ENCODE measurements at regions not wholly inside any gene's neighbourhood (a gene's known extent, or its start where the extent isn't known, plus 50 kb on each side); places are given as distances from the start of the nearest gene placed in this dataset.
A peak's percentile ranks its signal among the peaks of the same experiment; 100 is the strongest.

DNA sequence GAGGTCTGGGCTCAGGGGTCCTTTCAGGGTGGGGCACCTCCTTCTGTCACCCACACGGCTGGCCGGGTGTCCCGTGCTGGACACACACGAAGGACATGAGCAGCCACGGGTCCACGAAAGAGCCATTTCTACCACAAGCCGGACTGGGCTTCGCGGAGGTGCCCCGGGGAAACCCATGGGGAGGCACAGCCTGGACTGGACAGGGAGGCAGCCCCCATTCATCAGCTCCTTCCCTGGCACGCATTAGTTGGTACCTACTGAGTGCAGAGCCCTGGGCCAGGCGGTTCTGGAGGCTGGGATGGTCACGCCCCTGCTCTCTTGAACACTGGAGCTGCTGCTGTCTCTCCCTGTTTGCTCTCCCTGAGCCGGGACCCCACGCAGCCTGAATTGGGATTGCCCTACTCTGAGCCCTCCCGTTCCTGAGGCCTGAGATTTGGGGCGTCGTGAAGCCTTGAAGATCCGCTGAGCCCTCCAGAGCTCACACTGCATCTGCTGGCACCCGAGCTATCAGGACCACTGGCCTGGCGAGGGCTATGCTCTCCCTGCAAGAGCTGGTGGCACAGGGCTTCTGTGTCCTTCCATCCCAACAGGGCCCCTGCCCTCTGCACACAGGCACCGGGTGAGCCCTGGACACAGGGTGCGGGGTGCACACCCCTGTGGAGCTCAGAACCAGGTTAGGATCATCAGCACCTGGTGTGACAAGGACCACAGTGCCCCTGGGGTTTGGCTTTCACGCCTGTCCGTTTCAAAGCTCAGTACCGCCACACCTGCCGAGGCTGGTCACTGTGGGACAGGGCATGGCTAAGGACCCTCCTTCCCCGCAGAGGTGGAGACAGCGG is 84.6 kb downstream of the MYEOV start:
- no peak for DNase-seq
- TF ChIP-seq GATA1 (IDR thresholded peaks at IDR 0.05; ENCODE audit: low read depth, low read length) (no peak), POLR2A (IDR thresholded peaks at IDR 0.05; ENCODE audit: low read length) (no peak)

DNA sequence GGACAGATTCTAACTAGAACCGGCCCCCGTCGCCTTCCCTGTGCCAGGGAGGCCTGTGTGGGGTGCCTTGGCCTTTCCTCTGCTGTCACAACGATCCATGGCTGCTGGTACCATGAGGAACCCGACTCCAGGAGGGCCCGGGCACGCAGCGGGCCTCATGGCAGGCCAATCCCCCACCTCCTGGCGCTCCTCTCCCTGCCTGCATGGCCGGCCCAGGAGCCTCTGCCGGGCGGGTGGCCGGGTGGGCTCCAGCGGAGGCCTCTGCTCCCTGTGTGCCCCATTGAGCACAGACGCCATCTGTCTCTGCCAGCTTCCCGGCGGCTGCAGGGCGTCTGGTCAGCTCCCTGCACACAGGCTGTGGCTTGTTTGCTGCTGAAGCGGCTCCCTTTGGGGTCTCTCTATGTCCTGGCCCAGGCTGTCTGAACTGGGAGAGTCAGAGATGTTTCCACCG is 86.5 kb downstream of the MYEOV start:
- DNase-seq, result no peak
- TF ChIP-seq GATA1 (IDR thresholded peaks at IDR 0.05; ENCODE audit: low read depth, low read length) (no peak), POLR2A (IDR thresholded peaks at IDR 0.05; ENCODE audit: low read length) (no peak)

DNA sequence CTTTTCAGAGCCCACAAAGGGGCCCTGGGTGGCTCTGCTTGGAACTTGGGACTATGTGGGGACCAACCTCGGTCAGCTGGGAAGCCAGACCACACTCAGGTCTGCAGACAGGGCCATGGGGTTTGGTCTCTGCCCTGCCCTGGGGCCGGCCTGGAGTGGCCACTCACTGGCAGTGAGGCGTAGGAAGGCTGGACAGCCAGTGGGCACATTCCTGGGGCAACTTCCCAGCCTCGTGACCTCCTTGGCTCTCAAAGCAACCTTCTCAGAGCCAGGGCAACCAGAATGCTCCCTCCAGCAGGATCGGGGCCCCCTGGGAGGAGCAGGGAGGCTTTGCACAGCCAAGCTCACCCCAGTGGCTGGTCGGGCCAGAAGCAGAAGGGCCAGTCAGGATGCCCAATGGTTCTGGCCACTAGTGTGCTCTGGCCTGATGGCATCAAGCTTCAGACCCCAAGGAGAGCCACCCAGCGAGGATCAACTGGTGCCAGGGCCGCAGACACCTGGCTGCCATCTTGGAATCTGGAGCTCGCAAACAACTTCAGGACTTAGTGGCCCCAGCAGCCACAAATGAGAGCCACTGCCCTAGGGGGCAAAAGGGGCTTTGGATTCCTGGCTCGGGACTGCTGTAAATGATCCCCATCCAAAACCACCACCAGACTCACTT is 87.1 kb downstream of the MYEOV start:
- TF ChIP-seq GATA1 (IDR thresholded peaks at IDR 0.05; ENCODE audit: low read depth, low read length) (no peak), POLR2A (IDR thresholded peaks at IDR 0.05; ENCODE audit: low read length) (no peak)
- DNase-seq, result no peak

DNA sequence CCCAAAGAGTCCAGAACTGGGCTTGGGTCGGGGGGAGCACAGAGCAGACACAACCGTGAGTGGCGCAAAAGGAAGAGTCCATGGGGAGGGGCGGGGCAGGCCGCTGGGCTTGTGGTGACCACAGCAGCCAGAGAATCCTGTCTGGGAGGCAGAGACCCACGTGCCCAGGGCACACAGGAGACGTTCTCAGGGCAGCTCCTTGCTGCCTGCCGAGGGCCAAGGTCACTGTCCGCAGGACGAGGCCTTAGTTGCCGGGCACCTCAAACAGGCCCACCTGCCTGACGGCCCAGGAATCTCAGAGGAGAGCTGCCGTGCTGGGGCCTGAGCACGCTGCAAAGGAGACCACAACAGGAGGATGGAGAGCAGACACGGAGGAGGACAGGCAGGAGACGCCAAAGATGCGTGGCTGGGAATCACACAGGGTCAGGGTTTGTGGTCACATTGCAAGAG is 87.8 kb downstream of the MYEOV start:
- no peak for DNase-seq
- TF ChIP-seq POLR2A (IDR thresholded peaks at IDR 0.05; ENCODE audit: low read length), result no peak

DNA sequence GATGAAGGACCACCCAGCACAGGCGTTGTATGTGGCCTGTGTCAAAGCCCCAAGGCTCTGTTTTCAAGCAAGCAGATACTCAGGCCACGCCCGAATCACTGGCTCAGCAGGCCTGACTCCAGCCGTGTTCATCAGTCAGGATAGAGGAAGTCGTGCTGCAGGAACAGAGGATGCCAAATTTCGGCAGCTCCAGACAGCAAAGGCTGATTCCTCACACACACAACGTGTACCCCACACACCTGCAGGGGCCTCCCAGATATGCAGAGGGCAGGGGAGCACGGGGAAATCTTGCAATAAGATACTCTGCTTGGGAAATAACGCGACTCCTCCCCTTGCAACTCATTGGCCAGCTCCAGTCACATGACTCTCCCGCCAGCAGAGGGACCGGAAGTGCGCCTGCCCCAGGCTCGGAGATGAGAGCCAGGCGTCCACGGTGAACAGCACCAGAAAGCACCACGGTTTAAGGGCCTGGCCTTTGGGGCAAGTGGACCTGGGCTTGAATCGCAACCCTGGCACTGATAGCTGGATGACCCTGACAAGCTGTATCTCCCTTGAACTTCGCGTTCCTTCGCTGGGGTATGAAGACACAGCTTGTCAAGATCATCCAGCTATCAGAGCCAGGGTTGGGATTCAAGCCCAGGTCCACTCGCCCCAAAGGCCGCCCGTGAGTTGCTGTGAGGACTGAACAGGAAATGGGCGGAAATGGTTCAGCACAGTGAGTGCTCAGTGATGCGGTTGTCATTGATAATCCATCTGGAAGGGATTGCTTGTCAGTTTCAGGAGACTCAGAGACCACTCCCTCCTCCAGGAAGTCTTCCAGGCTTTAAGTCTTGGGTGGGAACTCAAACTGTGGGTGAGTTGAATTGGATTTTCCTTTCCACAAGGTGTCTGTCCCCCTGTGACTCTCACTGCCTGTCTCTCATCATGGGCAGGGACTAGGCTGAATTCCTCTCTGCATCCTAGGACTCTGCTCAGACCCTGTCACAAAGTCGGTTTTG is 88.5 kb downstream of the MYEOV start:
- DNase-seq, result peak; percentile 29
- no peak for TF ChIP-seq GATA1 (IDR thresholded peaks at IDR 0.05; ENCODE audit: low read depth, low read length)
- no peak for TF ChIP-seq POLR2A (IDR thresholded peaks at IDR 0.05; ENCODE audit: low read length)

DNA sequence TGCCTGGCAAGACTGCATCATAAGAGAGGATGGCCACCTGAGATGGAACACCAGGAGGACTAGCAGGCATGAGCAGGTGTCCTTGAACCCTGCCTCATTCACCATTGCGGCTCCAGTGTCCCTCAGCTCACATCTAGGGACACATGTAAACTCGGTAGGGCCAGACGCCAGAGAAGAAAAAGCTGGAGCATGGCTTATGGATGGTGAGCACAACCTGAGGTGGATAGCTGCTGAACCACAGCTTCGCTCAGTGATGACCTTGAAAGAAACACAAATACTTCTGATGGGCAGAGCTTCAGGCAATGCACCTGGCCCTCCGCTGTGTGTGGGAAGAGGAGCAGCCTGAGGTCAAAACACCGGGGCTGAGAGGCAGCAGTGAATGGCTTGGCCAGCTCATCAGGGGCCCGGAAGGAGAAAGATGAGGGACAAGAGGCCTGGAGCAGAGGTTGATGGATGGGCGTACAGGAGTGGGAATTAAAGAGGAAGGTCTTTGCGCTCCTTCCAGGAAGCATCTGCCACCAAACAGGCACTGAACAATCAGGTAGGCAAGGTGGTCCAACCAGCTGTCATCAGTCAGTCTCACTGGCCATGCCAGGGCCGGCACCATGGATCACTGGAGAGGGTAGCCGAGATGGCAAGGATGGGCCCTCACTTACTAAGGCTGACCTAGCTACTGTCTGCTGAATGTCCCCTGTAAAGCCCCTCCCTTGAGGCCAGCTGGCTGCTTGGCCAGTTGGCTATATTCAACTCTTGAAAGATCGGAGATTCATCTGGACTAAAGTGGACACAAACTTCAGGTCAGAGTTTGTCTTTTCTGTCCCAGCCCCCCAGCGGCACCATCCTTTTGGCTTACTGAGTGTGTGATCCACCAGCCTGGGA is 89.7 kb downstream of the MYEOV start:
- no peak for DNase-seq
- no peak for TF ChIP-seq POLR2A (IDR thresholded peaks at IDR 0.05; ENCODE audit: low read length)
- no peak for TF ChIP-seq GATA1 (IDR thresholded peaks at IDR 0.05; ENCODE audit: low read depth, low read length)

DNA sequence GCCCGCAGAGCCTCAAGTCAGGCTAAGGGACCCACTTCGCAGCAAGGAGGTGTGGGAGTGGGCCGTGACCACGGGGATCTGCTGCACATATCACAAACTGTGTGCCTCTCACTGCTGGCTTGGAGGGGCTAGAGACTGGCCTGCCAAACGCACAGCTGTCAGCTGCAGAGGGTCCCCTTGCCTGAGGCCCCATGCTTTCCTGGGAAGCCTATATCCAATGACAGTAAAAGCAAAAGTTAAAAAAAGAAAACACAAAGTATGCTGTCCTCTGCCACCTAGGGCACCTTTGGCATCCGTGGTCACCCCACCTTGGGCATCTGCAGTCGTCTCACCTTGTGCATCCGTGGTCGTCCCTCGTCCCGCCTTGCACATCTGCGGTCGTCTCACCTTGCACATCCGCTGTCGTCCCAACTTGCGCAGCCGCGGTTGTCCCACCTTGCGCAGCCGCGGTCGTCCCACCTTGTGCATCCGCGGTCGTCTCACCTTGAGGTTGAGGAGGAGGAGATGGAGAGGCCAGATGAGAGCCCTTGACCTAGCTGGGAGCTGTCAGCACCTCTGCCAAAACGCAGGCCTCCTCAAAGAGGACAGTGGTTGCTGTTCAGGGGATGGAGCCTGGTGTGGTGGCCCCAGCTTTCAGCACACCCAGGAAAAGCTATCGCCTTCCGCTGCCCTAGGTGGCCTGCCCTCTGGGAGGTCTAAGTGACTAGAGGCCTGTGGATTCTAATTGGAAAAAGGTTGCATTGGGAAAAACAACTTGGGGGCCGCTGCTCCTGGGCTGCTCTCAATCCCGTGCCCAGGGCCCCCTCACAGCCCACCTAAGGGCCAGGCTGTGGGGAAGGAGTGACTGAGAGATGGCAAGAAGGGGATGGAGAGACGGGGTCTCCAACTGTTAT is 90.5 kb downstream of the MYEOV start:
- no peak for DNase-seq
- TF ChIP-seq GATA1 (IDR thresholded peaks at IDR 0.05; ENCODE audit: low read depth, low read length) (no peak), POLR2A (IDR thresholded peaks at IDR 0.05; ENCODE audit: low read length) (no peak)

DNA sequence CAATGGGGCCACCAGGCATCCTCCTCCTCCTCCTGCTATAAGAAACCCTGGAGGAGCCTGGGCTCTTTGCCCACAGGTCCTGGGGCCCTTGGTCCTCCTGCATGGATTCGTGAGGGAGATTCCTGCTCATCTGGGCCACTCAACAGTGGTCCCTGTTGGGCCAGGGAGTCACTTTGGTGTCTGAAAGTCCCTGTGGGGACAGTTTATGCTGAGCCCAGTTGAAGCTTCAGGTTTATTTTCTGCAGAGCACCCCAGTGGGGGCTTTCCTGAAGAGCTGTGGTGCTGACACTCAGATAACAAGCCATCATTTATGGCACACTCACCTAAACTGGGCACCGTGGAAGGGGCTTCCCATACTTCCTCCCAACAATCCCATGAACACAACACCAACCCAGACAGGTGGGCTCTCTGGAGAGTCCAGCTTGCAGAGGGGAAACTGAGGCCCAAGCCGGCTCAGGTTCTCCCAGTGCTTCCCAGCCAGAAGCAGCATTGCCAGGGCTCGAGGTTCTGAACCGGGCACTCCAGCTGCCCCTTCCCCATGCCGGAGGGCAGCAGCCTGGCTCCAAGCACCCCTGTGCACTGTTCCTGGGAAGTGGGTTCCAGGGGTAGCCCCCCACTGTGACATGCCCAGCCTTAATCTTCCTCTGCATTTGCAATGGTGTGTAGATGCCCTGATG is 91.3 kb downstream of the MYEOV start:
- TF ChIP-seq POLR2A (IDR thresholded peaks at IDR 0.05; ENCODE audit: low read length) (no peak), GATA1 (IDR thresholded peaks at IDR 0.05; ENCODE audit: low read depth, low read length) (no peak)

DNA sequence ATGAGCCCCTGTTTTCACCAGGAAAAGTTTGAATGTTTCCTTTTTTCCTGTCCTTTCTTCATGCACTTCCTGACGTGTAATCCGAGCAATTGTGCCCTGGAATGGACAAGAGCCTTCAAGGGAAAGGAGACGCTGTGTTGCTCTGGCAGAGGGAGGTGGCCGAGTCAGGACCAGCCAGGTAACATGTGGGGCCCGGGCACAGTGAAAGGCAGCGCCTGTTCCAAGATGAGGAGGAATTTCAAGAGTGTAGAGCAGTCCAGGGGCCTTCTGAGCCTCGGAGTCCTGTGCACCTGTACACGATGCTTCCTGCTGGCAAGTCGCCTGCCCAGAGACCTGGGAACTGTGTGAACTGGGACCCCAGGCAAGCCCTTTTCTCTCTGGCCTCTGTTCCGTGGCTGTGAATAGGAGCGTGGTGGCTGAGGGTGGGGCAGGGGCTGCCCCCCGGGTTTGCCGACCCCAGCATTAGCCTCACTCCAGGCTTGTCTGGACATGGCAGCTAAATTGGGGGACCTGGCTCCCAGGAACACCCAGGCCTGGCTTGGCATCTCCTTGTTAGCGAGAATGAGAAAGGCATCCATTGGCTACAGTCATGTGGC is 92.0 kb downstream of the MYEOV start:
- no peak for TF ChIP-seq POLR2A (IDR thresholded peaks at IDR 0.05; ENCODE audit: low read length)
- TF ChIP-seq GATA1 (IDR thresholded peaks at IDR 0.05; ENCODE audit: low read depth, low read length), result no peak
- no peak for DNase-seq

More for the DNA sequence above, 91.3 kb downstream of the MYEOV start:
- DNase-seq, result no peak

DNA sequence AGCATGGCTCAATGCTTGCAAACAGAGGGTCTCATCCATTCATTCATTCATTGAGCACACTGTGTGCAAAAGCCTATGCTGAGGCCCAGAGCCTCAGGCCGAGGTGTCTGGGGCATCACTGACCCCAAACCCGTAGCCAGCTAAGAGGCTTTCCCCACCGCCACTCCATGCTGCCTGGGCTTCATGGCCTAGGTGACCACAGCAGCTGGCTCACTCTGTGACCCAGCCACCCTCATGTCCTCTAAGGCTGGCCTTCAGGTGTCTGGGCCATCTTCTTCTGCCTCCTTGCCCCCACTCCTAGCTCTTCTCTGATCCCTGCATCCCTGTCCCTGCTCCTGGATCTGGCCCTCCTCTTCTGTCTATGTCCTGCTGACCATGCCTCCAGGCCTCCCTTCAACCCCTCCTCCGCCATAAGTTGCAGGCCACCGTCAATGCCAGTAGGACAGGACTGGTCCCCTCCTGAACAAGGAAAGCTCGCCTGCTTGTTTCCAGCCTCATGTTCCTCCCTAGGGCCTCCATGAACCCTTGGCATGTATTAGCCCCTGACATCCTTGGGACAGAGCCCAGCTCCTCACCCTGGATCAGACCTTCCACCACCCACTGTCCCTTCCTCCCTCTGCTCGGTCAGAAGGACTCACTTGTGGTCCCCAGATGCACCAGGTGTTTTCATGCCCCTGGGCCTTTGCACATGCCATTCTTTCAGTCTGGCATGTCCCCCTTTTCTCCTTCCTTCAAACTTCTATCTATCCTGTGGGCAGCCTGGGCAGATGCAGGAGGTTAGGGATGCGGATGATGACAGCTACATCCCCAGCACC is 92.8 kb downstream of the MYEOV start:
- no peak for TF ChIP-seq POLR2A (IDR thresholded peaks at IDR 0.05; ENCODE audit: low read length)
- TF ChIP-seq GATA1 (IDR thresholded peaks at IDR 0.05; ENCODE audit: low read depth, low read length), result no peak
- DNase-seq, result no peak
